Head of caudate nucleus (tissue), 42 donors: ENCODE measurements at regions not wholly inside any gene's neighbourhood (a gene's known extent, or its start where the extent isn't known, plus 50 kb on each side); places are given as distances from the start of the nearest gene placed in this dataset.
"Not testable (repeated sequence)": the region's sequence is repeated elsewhere in the genome, so short reads cannot be mapped to it uniquely, and the experiment has no call there.

ENCODE experiments used
- DNase-seq, 42 donors: peaks; one replicate each; pipeline versions ENCODE4 v3.0.0 to v3.0.0-alpha.2; 2020 to 2021; ENCODE audit warnings: mixed read lengths in 7 of 42
- intact Hi-C: fragments of 100-400 bp; cut with DNase I; formaldehyde crosslinking; loops from one replicate; pipeline ENCODE4 v1.15.0; 2022

DNA sequence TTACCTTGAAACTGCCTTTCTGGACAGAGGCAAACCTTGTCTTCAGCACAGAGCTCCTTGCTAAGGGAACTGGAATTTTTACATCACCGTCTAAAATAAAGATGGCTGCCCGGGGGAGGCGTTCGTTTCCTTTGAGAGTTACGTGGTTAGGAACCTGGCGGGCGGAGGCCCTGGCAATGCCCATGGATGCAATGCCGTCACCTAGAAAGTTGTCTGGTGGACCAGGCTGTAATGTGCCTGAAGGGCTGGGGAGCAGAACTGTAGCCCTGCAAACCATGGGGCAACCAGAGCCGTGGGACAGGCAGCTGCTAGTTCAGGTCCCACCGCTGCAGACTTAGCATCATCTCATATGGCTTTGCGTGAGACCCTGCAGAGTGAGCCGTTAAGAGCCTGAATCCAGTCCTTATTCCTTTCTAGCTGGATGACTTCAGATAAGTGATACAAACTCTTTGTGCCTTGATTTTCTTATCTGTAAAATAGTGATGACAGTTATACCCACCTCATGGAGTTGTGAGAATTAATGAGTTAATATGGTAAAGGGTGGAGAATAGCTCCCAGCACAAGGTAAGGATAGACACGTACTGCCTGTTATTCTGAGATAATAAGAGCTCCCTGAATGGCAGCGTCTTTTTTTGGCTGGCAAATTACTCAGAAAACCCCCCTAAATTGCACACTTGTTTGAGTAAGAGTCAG lies 219.7 kb downstream of the EMX2 start:
- intact Hi-C loops = no loop called here
- DNase-seq = no peak

DNA sequence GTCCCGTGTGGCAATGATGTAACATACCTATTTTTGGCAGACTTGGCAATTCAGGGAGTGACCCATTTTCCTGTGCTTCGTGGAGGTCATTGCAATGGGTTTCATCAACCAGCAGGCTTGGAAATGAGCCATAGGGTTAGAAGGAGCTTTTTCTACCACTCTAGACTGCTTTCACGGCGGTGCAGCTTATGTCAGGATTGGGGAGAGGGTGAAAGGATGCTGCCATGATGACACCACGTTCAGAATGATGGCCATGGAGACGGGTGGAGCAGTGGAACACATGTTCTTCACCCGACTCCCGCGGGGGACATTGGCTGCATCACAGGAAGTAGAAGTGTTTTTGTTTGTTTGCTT lies 220.2 kb downstream of the EMX2 start:
- no peak for DNase-seq
- intact Hi-C loops = no loop called here

DNA sequence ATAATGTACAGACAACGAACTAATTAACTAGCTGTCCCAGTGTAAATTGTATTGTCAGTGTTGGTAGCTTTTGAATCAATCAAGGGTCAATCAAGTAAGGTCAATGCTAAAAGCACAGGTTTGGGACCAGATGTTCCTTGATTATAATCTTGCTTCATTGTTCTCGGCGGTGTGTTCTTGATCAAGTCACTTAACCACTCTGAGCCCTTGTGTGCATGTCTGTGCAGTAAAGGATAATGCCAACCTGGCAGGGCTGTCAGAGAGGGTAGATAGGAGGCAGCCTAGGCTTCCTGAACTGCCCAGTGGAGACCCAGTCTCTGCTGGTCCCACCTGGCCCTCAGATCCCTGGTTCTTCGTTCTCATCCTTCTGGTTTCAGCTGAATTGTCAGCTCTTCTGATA lies 221.0 kb downstream of the EMX2 start:
- no peak for DNase-seq
- intact Hi-C loops = no loop called here

DNA sequence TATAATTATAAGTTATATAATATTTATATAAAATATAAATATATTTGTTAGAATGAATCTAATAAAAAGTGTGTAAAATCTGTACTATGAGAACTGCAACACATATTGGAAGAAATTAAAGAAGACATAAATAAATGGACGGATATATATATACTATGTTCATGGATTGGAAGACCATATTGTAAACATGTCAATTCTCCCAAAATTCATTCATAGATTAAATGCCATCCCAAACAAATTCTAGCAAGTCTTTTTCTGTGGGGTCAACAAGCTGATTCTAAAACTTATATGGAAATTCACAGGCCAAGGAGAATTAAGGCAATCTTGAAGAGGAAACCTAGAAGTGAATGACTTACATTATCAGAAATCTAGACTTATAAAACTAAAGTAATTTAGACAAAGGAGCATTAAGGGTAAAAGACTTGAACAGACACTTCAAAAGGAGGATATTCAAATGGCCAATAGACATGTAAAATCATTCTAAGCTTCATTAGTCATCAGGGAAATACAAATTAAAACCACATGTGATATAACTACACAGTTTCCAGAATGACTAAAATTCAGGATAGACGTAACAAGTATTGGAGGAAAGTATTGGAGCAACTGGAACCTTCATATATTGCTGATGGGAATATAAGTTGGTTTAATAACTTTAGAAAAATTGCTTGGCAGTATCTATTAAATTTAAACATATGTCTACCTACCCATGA lies 225.9 kb downstream of the EMX2 start:
- intact Hi-C loops = no loop called here
- no peak for DNase-seq

DNA sequence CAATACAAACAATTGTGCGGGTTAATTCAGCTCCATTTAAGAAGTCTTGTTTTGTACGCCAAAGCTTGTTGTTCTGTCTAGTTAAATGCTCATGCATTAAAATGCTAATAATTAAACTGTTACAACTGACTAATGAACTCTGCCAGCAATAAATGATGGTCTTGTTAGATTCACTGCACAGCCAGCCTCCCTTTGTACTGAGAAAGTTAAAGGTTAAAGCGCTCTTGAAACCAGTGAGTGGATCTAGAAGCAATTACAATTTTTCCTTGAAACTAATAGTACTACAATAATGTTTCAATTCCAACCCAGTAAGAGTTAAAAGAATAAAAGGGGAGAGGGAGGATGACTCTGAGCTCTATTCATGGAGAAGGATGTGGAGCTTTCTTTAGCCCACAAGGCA lies 233.0 kb downstream of the EMX2 start:
- intact Hi-C loops = no loop called here
- DNase-seq = no peak

DNA sequence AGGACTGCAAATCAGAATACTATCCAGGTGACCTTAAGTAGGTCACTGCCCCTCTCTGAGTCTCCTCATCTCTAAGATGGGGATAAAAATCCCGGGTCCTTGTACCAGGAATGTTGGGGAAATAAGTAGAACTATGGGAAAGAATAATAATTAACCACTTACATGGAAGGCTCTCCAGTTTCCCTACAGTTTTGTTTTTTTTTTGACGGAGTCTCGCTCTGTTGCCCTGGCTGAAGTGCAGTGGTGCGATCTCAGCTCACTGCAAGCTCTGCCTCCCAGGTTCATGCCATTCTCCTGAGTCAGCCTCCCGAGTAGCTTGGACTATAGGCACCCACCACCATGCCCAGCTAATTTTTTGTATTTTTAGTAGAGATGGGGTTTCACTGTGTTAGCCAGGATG lies 234.7 kb downstream of the EMX2 start:
- intact Hi-C loops = not testable (repeated sequence)

DNA sequence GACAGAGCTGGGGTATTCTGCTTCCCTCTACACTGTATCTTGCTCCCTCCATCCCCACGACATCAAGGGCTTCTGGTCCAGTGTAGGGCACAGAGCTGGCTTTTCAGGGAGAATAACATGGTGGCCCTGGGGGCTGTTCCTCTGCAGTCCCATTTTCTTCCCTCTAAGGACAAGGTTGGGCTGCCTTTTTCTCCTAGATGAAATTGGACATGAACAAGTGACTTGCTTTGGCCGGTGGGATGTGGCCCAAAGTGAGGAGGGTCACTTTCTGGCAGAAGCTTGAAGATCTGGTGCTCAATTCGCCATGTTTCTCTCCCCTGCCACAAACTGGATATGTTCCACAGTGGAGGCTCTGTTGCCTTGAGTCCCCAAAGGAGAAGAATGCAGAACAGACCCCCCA lies 235.7 kb downstream of the EMX2 start:
- intact Hi-C loops = no loop called here
- no peak for DNase-seq

More for the DNA sequence above, 234.7 kb downstream of the EMX2 start:
- DNase-seq = not testable (repeated sequence)

DNA sequence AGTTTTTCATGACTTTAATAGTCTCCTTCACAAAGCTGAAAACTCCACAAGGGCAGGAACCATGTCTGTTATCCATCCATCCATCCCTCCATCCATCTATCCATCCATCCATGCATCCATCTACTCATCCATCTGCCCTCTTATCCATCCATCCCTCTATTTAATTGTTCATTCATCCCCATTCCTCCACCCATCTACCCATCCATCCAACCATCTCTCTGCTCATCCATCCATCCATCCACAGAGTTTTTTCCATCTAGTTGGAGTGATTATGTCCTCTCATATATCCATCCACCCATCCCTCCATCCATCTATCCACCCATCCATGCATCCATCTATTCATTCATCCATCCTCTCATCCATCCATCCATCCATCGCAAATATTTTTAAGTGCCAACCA lies 237.9 kb downstream of the EMX2 start:
- intact Hi-C loops = no loop called here
- no peak for DNase-seq

DNA sequence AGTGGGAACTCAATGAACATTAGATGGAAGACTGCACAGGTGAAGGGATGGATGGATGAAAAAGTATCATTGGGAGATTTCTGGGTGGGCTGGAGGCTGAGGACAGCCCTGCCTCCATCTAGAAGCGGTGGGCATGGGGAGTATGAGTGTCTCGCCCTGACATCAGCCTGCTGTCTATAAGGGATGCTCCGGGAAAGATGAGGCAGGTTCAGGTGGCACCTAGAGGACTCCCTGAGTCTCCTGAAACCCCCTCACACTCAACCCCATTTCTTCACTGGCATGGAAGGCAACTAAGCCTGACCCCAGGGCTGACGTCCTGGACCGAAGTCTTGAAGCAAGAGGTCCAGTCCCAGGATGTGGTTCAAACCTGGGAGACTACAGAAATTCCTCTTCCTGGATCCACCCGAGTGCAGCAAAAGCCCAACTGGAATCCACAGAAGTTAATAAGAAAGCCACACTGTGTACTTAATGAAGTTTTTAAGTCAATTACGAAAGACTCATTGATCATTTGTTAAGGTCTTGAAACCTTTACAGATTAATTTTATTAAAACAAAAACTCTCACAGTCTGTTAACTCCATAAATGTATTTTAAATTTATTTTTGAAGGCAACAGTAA lies 238.8 kb downstream of the EMX2 start:
- intact Hi-C loops = no loop called here
- DNase-seq = no peak

DNA sequence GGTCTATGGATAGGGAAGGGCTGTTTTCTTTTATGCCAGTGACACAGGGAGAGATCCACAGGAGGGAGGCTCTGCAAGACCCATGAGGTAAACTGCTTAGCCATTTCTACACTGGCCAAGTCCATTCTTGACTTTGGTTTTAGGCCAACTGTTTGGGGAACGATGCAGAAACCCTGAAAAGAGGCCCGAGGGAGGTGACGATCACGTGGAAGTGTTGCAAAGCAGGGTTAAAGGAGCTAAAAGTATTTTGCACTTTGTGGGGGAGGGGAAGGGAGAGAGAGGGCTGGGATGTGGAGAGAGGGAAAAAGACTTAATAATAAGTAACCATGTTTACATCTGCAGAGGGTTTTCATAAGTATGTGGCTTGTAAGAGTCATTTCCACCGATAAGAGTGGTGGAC lies 239.7 kb downstream of the EMX2 start:
- DNase-seq = no peak
- intact Hi-C loops = no loop called here

DNA sequence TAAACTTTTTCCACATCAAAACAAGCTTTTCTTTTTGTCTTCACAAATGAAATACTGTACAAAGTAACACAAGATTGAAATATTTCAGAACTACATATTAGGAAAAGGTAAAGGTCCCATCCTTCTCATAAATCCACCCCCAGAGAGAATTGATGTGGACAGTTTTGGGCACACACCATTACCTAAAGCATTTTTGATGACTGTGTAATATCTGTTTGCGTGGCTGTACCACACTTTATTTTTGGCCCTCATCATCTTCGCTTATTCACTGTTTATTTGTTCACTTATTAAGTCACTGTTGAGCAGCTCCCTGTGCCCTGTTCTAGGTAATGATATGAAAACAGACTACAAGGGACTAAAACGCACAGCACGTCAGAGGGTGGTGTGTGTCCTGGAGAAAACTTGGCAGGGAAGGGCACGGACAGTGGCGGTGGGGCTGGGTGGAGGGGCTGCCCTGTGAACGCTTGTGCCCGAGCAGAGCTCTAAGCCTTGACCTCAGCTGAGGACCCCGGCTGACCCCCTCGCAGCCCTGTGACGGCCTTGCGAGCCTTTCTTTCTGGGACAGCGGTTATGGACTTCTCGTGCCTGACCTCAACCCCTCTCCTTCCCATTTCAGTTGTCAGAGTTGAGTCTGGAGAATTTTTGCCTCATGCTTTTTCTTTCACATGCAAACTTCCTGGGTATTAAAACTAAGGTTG lies 241.3 kb downstream of the EMX2 start:
- DNase-seq = no peak
- intact Hi-C loops = no loop called here

DNA sequence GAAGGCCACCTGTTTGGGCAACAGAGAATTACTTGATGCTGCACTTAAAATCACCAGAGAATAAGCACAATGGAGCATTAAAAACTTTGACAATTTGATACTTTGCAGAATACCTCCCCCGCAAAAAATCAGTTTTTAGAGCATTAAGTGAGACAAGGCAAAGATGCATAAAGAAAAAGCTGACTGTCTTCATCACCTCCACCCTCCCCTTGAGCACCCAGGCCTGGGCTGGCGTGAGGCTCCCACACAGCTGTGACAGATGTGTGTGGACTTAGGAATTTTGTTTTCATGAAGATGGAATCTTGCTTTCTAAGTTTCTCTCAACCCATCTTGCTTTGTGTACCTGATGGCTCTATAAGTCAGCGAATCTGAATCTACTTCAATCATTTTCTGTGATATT lies 242.2 kb downstream of the EMX2 start:
- intact Hi-C loops = no loop called here
- DNase-seq = peak in 11 of 42 donors; percentile 15 to 60 (median 31)

DNA sequence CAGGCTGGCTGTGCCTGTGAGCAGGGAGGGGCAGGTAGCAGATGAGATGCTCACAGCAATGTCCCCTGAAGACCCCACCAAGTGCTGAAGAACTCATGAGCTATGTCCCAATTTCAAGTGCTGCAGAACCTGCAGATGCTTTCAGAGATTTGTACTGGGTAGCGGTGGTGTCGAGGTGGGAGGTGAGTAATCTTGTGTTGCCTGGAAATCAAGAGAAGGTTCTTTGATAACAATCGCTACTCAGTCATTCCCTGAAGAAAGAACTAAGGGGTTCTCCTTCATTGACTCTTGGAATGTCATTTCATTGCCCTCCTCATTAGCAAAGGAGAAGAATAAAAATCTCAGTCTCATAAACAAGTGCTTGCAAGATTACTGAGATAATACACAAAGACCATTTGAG lies 246.4 kb downstream of the EMX2 start:
- DNase-seq = no peak
- intact Hi-C loops = no loop called here

DNA sequence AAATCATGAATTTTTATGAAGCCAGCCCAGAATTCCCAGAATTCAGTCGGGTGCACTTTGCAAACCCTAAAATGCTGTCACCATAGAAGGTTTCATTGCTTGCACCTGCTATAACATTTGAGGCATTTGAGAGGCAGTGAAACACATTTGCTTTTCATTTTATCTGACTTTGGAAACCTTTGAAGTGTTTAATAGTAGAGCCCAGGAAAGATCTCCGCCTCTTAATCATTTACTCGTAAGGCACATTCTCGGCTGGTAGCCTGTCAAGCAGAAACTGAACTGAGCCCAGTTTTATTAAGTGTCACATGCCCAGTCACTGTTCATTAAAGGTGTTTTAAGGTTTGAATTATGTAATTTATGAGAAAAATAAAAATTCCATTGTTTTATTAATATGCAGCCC lies 247.6 kb downstream of the EMX2 start:
- intact Hi-C loops = no loop called here
- DNase-seq = no peak

DNA sequence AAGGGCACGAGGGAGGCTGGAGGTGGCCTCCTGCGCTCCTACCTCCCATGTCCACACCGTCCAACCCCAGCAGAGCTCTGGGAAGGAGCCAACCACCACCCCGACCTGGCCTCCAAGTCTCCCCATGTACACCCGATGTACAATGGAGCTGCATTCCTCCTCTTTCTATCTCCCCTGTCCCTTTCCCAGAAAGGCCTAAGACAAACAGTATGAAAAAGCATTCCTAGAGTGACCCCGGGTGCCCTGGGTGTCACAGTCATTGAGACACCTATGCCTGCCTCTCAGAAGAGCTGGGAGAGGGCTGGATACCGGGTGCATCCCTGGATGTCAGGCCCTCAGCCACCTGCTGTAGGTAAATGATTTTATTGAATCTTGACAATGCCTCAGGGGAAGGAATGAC lies 248.1 kb downstream of the EMX2 start:
- intact Hi-C loops = no loop called here
- no peak for DNase-seq

DNA sequence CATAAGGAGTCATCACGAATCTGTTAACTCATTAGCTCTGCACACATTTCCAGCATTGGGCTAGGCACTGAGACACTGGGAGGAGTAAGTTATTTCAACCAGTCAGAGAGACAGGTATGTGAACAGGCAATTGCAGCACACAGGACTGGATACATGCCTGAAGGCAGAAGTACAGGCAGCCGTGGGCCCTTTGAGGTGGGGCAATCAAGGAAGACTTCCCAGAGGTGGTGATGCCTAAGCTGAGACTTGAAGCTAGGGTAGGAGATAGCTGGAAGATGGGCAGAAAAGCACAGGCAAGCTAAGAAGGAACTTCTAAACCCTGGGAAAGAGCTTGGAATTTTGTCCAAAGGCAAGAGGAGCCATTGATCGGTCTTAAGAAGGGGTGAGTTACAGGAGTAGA lies 249.7 kb downstream of the EMX2 start:
- intact Hi-C loops = no loop called here
- DNase-seq = no peak

DNA sequence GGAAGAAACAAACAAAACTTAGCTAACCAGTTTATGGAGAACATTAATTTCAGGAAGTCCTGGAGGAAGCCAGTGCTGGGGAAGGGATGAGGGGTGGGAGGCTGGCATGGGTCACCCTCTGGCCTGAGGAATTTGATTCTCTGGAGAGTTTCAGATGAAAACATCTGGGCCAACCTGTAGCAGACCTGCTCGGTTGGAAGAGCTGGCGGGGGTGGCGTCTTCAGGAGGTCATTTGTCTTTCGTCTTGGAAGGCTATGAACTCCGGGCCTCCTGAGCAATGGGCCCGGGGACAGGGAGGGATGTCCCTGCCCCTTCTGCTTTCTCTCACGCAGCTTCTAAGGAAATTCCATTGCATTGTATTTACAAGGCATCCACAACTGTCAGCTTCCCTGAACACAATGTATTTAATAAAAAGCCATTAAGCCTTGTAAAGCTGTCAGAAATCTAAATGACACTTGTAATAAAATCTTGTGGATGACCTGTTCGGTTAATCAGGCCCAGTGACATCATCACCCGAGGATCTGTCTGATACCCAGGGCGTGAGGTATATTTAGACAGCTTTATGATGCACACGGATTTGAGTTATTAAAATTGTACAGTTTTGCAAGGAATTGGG lies 250.5 kb downstream of the RAB11FIP2 start:
- intact Hi-C loops = no loop called here
- no peak for DNase-seq

DNA sequence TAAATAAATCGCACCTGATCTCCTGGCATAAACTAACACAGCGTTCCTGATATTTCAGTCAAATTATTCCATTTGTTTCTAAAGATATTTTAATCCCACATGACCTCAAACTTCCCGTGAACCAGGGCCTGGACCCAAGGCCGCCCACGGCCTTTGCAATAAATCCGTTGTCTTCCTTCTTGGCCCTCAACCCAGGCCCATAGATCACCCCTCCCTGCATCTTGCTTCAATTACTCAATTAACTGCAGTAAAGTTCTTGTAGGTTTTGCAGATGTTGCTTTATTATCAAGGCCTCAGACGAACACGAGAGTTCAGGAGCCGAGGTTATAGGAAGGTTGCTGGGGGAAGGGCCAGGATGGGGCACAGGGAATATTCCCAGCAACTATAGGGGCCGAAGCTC lies 249.4 kb downstream of the RAB11FIP2 start:
- intact Hi-C loops = no loop called here
- DNase-seq = no peak

DNA sequence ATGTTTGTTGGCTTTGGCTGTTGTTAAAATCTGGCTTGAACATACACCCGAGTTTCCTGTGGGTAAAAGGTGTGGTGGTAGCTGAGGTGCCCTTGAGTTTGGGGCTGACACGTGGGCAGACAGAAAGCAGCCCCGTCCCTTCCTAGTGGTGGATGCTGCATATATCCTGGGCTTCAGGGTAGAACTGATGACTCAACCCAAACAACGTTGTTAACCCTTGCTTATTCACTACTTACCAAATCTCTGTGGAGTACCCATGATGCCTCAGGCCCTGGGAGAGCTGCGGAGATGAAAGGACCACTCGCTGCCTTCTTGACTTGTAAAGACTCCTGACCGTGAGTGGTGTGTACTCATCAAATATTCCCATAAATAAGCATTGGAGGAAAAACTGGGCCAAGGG lies 245.1 kb downstream of the RAB11FIP2 start:
- no peak for DNase-seq
- intact Hi-C loops = no loop called here

DNA sequence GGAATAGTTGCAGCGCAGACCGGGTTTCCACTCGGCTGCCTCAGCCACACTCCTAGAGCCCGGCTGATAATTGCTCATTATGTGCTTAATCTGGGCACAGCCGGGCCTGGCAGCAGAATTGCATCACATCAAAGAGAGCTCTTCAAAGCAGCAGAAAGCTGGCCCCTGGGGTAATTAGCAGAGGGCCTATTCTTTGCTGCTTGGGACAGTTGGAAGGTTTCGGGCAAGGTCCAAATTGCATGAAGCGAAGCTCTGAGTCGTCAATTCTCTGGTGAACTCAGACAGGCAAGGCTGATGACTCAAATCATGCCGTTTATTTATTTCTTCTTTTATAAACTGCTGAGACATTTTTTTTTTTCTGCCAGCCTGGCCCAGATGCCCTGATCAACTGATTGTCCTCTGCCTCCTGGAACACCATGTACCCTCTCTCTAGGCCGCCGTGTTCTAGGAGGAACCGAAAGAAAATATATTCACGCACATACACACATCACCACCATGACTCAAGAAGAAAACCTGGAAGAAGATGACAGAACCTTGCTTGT lies 242.2 kb downstream of the RAB11FIP2 start:
- intact Hi-C loops = no loop called here
- peak in 41 of 42 donors; percentile 14 to 88 (median 64) for DNase-seq
